ENCODE measurements at regions not wholly inside any gene's neighbourhood (a gene's known extent, or its start where the extent isn't known, plus 50 kb on each side); places are given as distances from the start of the nearest gene placed in this dataset.
A peak's percentile ranks its signal among the peaks of the same experiment; 100 is the strongest.

DNA sequence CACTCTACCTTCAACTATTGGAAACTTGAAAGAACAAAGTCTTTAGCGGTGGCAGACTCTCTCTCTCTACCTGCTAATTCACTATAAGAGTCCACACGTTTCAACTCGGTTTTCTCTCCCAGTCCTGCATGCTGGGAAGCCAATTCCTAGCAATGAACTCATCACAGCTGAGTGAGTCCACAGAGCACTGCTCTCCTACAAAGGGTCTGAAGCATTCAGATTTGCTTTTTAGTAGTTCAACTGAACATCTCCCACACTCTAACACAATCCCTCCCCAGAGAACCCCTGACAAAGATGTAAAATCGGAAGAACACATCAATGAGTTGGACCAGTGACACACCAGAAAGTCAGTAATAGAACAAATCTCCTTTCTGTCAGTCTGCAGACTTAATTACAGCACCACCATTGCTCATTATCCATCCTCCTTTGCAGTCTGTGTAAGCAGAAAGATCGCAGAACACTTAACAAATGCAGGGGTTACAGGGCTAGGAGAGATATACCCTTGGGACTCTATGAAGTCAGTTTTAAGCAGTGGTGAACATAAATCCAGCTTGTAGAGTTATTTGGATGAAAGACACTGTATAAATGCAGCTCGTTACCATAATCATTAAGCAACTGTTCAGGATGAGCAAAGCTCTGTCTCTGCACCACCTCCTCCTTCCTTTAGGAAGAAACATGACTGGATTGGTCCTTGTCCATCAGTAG is 353.4 kb upstream of the GRIA1 start (continued):
- TF ChIP-seq, protein P1, sequence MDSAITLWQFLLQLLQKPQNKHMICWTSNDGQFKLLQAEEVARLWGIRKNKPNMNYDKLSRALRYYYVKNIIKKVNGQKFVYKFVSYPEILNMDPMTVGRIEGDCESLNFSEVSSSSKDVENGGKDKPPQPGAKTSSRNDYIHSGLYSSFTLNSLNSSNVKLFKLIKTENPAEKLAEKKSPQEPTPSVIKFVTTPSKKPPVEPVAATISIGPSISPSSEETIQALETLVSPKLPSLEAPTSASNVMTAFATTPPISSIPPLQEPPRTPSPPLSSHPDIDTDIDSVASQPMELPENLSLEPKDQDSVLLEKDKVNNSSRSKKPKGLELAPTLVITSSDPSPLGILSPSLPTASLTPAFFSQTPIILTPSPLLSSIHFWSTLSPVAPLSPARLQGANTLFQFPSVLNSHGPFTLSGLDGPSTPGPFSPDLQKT (IDR thresholded peaks at IDR 0.05; ENCODE audit: borderline replicate concordance, low read depth, low read length) = no peak
- TF ChIP-seq ZBTB8A (tag by site-specific recombination; IDR thresholded peaks at IDR 0.05) = no peak
- no peak for TF ChIP-seq ZFP3 (tag by site-specific recombination; IDR thresholded peaks at IDR 0.05; ENCODE audit: low read depth)
- TF ChIP-seq ZNF132 (tag by site-specific recombination; IDR thresholded peaks at IDR 0.05; ENCODE audit: borderline replicate concordance) = no peak
- no peak for TF ChIP-seq ZNF146 (tag by site-specific recombination; IDR thresholded peaks at IDR 0.05)
- TF ChIP-seq, protein P2, sequence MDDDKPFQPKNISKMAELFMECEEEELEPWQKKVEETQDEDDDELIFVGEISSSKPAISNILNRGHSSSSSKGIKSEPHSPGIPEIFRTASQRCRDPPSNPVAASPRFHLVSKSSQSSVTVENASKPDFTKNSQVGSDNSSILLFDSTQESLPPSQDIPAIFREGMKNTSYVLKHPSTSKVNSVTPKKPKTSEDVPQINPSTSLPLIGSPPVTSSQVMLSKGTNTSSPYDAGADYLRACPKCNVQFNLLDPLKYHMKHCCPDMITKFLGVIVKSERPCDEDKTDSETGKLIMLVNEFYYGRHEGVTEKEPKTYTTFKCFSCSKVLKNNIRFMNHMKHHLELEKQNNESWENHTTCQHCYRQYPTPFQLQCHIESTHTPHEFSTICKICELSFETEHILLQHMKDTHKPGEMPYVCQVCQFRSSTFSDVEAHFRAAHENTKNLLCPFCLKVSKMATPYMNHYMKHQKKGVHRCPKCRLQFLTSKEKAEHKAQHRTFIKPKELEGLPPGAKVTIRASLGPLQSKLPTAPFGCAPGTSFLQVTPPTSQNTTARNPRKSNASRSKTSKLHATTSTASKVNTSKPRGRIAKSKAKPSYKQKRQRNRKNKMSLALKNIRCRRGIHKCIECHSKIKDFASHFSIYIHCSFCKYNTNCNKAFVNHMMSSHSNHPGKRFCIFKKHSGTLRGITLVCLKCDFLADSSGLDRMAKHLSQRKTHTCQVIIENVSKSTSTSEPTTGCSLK (tag by site-specific recombination; IDR thresholded peaks at IDR 0.05) = no peak
- no peak for TF ChIP-seq ZIC2 (tag by site-specific recombination; IDR thresholded peaks at IDR 0.05)
- TF ChIP-seq YY1 (tag by site-specific recombination; IDR thresholded peaks at IDR 0.05) = no peak
- TF ChIP-seq SCRT2 (tag by site-specific recombination; IDR thresholded peaks at IDR 0.05) = no peak
- TF ChIP-seq ZNF404 (tag by site-specific recombination; IDR thresholded peaks at IDR 0.05) = no peak

DNA sequence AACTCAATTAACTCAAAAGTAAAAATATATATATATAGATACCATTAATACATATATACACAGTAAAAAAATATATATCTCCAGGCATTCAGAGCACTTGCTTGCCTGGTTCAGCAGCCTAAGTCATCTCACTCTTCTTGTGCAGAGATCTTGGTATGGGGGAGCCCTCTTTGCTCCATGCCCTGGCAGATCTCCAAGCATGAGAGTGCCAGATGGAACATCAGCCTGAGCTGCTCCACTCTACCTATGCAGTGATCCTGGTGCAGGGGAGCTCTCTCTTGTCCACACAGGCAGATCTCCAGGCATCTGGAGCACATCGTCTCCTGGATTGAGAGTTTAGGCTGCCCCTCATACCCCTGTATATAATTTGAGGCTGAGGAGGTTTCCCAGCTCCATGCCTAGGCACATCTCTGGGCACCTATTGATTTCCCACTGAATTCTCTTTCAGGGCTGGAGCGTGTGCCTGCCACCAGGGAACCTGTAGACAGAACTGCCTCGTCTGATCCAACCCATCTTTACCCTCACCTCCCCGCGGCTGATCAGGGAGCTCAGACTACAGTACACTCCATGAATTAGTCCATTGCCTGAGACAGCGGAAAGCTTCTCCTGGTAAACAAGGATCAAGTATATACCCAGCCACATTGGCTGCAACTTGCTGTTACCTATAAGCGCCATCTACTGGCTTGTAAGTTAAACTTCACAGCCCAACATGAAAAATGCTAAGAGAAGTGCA is 342.4 kb upstream of the GRIA1 start:
- no peaks in the 10 kb centered on the region for H3K36me3 ChIP-seq (ENCODE audit: control insufficient read depth in 2 of 2, insufficient read depth in 1 of 2, low read length in 2 of 2)
- no peak overlapping the region for H3K27ac ChIP-seq (ENCODE audit: extremely low read depth, low read depth, low read length)
- H3K4me1 ChIP-seq (ENCODE audit: control insufficient read depth, insufficient read depth, low read length) = no peaks in the 10 kb centered on the region
- CTCF ChIA-PET = interaction anchor here (0.6 to 3.4 kb wide), 16 partner anchors 9 to 819 kb away, joined by 3 to 25 read pairs (median 4); no protein-coding TSS in a partner anchor
- H3K4me3 ChIP-seq (ENCODE audit: low read depth, low read length) = no peak overlapping the region
- H3K9me3 ChIP-seq (ENCODE audit: control insufficient read depth, insufficient read depth, low read depth, low read length) = no peaks in the 10 kb centered on the region
- POLR2A ChIA-PET = no interaction called here
- TF ChIP-seq ZNF654 (tag by site-specific recombination; IDR thresholded peaks at IDR 0.05; ENCODE audit: low read depth) (peak; percentile 62), ZNF2 (tag by site-specific recombination; IDR thresholded peaks at IDR 0.05) (0 out of 2 replicates have a peak, but pooled peaks have one; percentile 43), ZNF521 (tag by site-specific recombination; IDR thresholded peaks at IDR 0.05) (no peak)
- TF ChIP-seq, protein P3, sequence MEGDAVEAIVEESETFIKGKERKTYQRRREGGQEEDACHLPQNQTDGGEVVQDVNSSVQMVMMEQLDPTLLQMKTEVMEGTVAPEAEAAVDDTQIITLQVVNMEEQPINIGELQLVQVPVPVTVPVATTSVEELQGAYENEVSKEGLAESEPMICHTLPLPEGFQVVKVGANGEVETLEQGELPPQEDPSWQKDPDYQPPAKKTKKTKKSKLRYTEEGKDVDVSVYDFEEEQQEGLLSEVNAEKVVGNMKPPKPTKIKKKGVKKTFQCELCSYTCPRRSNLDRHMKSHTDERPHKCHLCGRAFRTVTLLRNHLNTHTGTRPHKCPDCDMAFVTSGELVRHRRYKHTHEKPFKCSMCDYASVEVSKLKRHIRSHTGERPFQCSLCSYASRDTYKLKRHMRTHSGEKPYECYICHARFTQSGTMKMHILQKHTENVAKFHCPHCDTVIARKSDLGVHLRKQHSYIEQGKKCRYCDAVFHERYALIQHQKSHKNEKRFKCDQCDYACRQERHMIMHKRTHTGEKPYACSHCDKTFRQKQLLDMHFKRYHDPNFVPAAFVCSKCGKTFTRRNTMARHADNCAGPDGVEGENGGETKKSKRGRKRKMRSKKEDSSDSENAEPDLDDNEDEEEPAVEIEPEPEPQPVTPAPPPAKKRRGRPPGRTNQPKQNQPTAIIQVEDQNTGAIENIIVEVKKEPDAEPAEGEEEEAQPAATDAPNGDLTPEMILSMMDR (tag by site-specific recombination; IDR thresholded peaks at IDR 0.05) = 0 out of 2 replicates have a peak, but pooled peaks have one; percentile 19

DNA sequence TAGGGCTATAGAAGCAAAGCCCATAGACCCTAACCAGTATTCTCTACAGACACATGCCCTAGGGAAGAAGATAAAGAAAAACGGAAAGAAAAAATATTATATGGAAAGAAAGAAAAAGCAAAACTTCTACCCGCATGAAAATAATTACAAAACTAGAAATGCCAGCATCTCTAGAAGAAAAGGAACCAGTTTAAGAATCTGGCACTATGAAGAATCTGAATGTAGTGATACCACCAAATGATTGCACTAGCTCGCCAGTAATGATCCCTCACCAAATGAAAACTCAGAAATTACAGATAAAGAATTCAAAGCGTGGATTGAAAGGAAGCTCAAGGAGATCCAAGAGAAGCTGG is 341.9 kb upstream of the GRIA1 start:
- CTCF ChIA-PET = interaction anchor here (0.6 to 3.4 kb wide), 16 partner anchors 9 to 818 kb away, joined by 3 to 25 read pairs (median 4); no protein-coding TSS in a partner anchor
- POLR2A ChIA-PET = no interaction called here
- Histone ChIP-seq H3K4me3 (ENCODE audit: low read depth, low read length) (no peak overlapping the region), H3K36me3 (ENCODE audit: control insufficient read depth in 2 of 2, insufficient read depth in 1 of 2, low read length in 2 of 2) (no peaks in the 10 kb centered on the region), H3K9me3 (ENCODE audit: control insufficient read depth, insufficient read depth, low read depth, low read length) (no peaks in the 10 kb centered on the region), H3K27ac (ENCODE audit: extremely low read depth, low read depth, low read length) (no peak overlapping the region), H3K4me1 (ENCODE audit: control insufficient read depth, insufficient read depth, low read length) (no peaks in the 10 kb centered on the region)
- TF ChIP-seq ZFP37 (tag by site-specific recombination; IDR thresholded peaks at IDR 0.05) (no peak), ZNF2 (tag by site-specific recombination; IDR thresholded peaks at IDR 0.05) (no peak), ZFP41 (tag by site-specific recombination; IDR thresholded peaks at IDR 0.05; ENCODE audit: borderline replicate concordance) (no peak), ZNF121 (tag by site-specific recombination; IDR thresholded peaks at IDR 0.05) (no peak), SCRT2 (tag by site-specific recombination; IDR thresholded peaks at IDR 0.05) (no peak), TCF7L2 (IDR thresholded peaks at IDR 0.05; ENCODE audit: borderline replicate concordance, low read depth, low read length) (no peak), YY2 (tag by site-specific recombination; IDR thresholded peaks at IDR 0.05) (no peak), ZNF658 (tag by site-specific recombination; IDR thresholded peaks at IDR 0.05) (no peak), ZNF600 (tag by site-specific recombination; IDR thresholded peaks at IDR 0.05) (no peak), SALL2 (tag by site-specific recombination; IDR thresholded peaks at IDR 0.05; ENCODE audit: borderline replicate concordance) (no peak), ZNF623 (tag by site-specific recombination; IDR thresholded peaks at IDR 0.05) (no peak), ZNF214 (tag by site-specific recombination; IDR thresholded peaks at IDR 0.05; ENCODE audit: borderline replicate concordance) (no peak)
- TF ChIP-seq, protein P4, sequence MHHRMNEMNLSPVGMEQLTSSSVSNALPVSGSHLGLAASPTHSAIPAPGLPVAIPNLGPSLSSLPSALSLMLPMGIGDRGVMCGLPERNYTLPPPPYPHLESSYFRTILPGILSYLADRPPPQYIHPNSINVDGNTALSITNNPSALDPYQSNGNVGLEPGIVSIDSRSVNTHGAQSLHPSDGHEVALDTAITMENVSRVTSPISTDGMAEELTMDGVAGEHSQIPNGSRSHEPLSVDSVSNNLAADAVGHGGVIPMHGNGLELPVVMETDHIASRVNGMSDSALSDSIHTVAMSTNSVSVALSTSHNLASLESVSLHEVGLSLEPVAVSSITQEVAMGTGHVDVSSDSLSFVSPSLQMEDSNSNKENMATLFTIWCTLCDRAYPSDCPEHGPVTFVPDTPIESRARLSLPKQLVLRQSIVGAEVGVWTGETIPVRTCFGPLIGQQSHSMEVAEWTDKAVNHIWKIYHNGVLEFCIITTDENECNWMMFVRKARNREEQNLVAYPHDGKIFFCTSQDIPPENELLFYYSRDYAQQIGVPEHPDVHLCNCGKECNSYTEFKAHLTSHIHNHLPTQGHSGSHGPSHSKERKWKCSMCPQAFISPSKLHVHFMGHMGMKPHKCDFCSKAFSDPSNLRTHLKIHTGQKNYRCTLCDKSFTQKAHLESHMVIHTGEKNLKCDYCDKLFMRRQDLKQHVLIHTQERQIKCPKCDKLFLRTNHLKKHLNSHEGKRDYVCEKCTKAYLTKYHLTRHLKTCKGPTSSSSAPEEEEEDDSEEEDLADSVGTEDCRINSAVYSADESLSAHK (tag by site-specific recombination; IDR thresholded peaks at IDR 0.05) = no peak
